C4-2B (cell line): ENCODE measurements at regions not wholly inside any gene's neighbourhood (a gene's known extent, or its start where the extent isn't known, plus 50 kb on each side); places are given as distances from the start of the nearest gene placed in this dataset.

ENCODE experiments used
- H3K27ac ChIP-seq: fragments of 450-650 bp; 2 replicates; pipeline ENCODE4 v1.5.1; 2017
- ZFX ChIP-seq: fragments of 450-650 bp; IDR thresholded peaks from 2 replicates; pipeline ENCODE4 v1.6.1; 2017
- TF ChIP-seq, protein P1 (sequence below): fragments of 450-650 bp; conservative IDR thresholded peaks from 2 replicates; pipeline ENCODE4 v1.5.1; 2017; ENCODE audit warnings: mild to moderate bottlenecking

GRCh38 chr4:163620738-163621137, 126.2 kb downstream of the TMA16 start:
- H3K27ac ChIP-seq, result no peak overlapping the region
- TF ChIP-seq, protein P1, sequence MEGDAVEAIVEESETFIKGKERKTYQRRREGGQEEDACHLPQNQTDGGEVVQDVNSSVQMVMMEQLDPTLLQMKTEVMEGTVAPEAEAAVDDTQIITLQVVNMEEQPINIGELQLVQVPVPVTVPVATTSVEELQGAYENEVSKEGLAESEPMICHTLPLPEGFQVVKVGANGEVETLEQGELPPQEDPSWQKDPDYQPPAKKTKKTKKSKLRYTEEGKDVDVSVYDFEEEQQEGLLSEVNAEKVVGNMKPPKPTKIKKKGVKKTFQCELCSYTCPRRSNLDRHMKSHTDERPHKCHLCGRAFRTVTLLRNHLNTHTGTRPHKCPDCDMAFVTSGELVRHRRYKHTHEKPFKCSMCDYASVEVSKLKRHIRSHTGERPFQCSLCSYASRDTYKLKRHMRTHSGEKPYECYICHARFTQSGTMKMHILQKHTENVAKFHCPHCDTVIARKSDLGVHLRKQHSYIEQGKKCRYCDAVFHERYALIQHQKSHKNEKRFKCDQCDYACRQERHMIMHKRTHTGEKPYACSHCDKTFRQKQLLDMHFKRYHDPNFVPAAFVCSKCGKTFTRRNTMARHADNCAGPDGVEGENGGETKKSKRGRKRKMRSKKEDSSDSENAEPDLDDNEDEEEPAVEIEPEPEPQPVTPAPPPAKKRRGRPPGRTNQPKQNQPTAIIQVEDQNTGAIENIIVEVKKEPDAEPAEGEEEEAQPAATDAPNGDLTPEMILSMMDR, result no peak
- TF ChIP-seq ZFX, result no peak

- TF ChIP-seq, protein P1, result no peak
- no peak for TF ChIP-seq ZFX
- H3K27ac ChIP-seq, result no peak overlapping the region
These were observed 127.3 kb downstream of the TMA16 start for GRCh38 chr4:163621821-163622220.

GRCh38 chr4:163622379-163623035, 128.0 kb downstream of the TMA16 start:
- no peak for TF ChIP-seq ZFX
- TF ChIP-seq, protein P1, result no peak
- H3K27ac ChIP-seq, result no peak overlapping the region

GRCh38 chr4:163623787-163624186, 129.3 kb downstream of the TMA16 start:
- no peak for TF ChIP-seq ZFX
- TF ChIP-seq, protein P1, result no peak
- H3K27ac ChIP-seq, result no peak overlapping the region

GRCh38 chr4:163624727-163625126, 130.2 kb downstream of the TMA16 start:
- H3K27ac ChIP-seq, result no peak overlapping the region
- TF ChIP-seq ZFX, result no peak
- TF ChIP-seq, protein P1, result no peak

DNA sequence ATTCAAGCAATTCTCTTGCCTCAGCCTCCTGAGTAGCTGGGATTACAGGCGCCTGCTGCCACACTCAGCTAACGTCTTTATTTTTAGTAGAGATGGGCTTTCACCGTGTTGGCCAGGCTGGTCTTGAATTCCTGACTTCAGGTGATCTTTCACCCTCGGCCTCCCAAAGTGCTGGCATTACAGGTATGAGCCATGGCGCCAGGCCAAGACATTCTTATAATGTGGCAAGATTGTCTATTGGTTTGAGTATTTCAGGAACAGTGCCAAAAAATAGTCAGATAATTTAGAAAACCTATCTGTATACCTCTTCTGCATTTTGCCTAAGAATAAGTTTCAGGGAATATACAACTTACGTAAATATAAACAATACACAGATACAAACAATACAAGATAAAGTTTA, 136.8 kb downstream of the TMA16 start:
- TF ChIP-seq, protein P1, result no peak
- no peak for TF ChIP-seq ZFX

DNA sequence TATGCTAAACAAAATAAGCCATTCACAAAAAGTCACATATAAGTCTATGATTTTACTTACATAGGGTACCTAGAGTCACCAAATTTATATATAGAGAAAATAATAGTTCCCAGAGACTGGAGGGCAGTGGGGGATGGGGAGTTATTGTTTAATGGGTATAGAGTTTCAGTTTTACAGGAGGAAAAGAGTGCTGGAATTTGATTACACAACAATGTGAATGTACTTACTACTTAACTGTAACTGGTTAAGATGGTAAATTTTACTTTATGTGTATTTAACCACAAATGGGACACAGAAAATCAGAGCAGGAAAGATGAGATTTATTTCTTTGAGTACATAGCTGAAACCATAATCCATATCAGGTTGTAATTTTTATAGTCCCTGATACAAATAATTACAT, 144.4 kb downstream of the TMA16 start:
- TF ChIP-seq, protein P1, result no peak
- TF ChIP-seq ZFX, result no peak
- no peak overlapping the region for H3K27ac ChIP-seq

More for the DNA sequence above, 136.8 kb downstream of the TMA16 start:
- H3K27ac ChIP-seq, result no peak overlapping the region
